OCI-LY1 (cell line): ENCODE measurements at regions not wholly inside any gene's neighbourhood (a gene's known extent, or its start where the extent isn't known, plus 50 kb on each side); places are given as distances from the start of the nearest gene placed in this dataset.

ENCODE experiments used
- H2AFZ ChIP-seq: fragments of 200-600 bp; sonication (generic), shearing (Covaris generic); 2 replicates; pipeline ENCODE4 v1.6.0; 2014; ENCODE audit warnings: antibody characterized with exemption, mild to moderate bottlenecking, low read length
- H3F3A ChIP-seq: fragments of 200-600 bp; sonication (generic), shearing (Covaris generic); 2 replicates; pipeline ENCODE4 v1.6.0; 2014; ENCODE audit warnings: mild to moderate bottlenecking, antibody characterized with exemption, low read length, moderate library complexity; ENCODE audit not compliant: insufficient read depth
- H3K27ac ChIP-seq: fragments of 200-600 bp; sonication (generic); 2 replicates; pipeline ENCODE4 v1.5.1; 2014; ENCODE audit warnings: low read length, mixed run types, mild to moderate bottlenecking, low read depth; ENCODE audit not compliant: poor library complexity, severe bottlenecking
- H3K27me3 ChIP-seq: fragments of 200-600 bp; sonication (generic); 2 replicates; pipeline ENCODE4 v1.6.0; 2014; ENCODE audit warnings: antibody characterized with exemption, mild to moderate bottlenecking, low read length, moderate library complexity; ENCODE audit not compliant: insufficient read depth
- H3K36me3 ChIP-seq: fragments of 200-600 bp; sonication (generic); 2 replicates; pipeline ENCODE4 v1.6.1; 2014; ENCODE audit warnings: mild to moderate bottlenecking, antibody characterized with exemption, low read length, moderate library complexity, mixed read lengths; ENCODE audit not compliant: insufficient read depth
- H3K4me1 ChIP-seq: fragments of 200-600 bp; sonication (generic); 2 replicates; pipeline ENCODE4 v1.5.1; 2014; ENCODE audit warnings: mild to moderate bottlenecking, low read length, moderate library complexity; ENCODE audit not compliant: insufficient read depth, severe bottlenecking
- H3K4me2 ChIP-seq: fragments of 200-600 bp; sonication (generic), shearing (Covaris generic); 2 replicates; pipeline ENCODE4 v1.6.1; 2014; ENCODE audit warnings: low read length
- H3K4me3 ChIP-seq: fragments of 200-600 bp; sonication (generic); 2 replicates; pipeline ENCODE4 v1.5.1; 2014; ENCODE audit warnings: low read length, low read depth, mild to moderate bottlenecking, mixed read lengths; ENCODE audit not compliant: poor library complexity, severe bottlenecking
- H3K79me2 ChIP-seq: fragments of 200-600 bp; shearing (Covaris generic); 2 replicates; pipeline ENCODE4 v1.6.1; 2016; ENCODE audit warnings: mixed run types, low read length, mixed read lengths; ENCODE audit not compliant: insufficient read depth
- H3K9ac ChIP-seq: fragments of 200-600 bp; sonication (generic), shearing (Covaris generic); 2 replicates; pipeline ENCODE4 v1.6.1; 2014; ENCODE audit warnings: mild to moderate bottlenecking, low read length, mixed read lengths
- H3K9me2 ChIP-seq: fragments of 200-600 bp; sonication (generic), shearing (Covaris generic); 2 replicates; pipeline ENCODE4 v1.6.1; 2014; ENCODE audit warnings: low read depth, mild to moderate bottlenecking, low read length, mixed read lengths
- H3K9me3 ChIP-seq: fragments of 200-600 bp; shearing (Covaris generic); 2 replicates; pipeline ENCODE4 v1.6.1; 2014; ENCODE audit warnings: low read length, mixed read lengths
- H4K20me1 ChIP-seq: fragments of 200-600 bp; sonication (generic), shearing (Covaris generic); 2 replicates; pipeline ENCODE4 v1.6.0; 2016; ENCODE audit warnings: mild to moderate bottlenecking, low read length; ENCODE audit not compliant: insufficient read depth
- CTCF ChIP-seq: fragments of 200-600 bp; sonication (generic), shearing (Covaris generic); IDR thresholded peaks from 2 replicates; pipeline ENCODE4 v1.5.1; 2017; ENCODE audit warnings: mild to moderate bottlenecking, antibody characterized with exemption, low read length, moderate library complexity, mixed read lengths
- EZH2 ChIP-seq: fragments of 200-600 bp; sonication (generic), shearing (Covaris generic); IDR thresholded peaks from 2 replicates; pipeline ENCODE4 v1.8.0; 2017; ENCODE audit warnings: borderline replicate concordance, mixed run types, mild to moderate bottlenecking, antibody characterized with exemption, low read length, moderate library complexity, mixed read lengths

DNA sequence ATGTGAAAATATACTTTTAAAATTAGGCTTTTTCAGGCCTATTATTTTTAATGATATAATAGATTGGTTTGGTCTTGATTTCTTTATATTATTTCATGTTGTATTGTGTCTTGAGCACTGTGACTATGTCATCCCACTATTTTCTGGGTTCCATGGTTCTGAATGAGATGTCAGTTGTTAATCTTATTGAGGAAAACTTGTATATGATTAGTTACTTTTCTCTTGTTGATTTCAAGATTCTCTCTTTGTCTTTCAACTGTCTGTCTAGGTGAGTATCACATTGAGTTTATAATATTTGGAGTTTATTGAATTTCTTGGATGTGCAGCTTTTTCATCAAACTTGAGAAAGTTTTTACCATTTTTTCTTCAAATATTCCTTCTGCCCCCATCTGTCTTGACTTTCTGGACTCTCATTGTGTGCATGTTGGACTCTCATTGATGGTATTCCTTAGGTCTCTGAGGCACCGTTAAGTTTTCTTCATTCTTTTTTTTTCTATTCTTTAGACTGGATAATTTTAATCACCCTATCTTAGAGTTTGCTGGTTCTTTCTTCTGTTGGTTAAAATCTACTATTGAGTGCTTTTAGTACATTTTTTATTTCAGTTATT, 175.8 kb downstream of the TMEM167A start:
- no peak overlapping the region for H3K9ac ChIP-seq

DNA sequence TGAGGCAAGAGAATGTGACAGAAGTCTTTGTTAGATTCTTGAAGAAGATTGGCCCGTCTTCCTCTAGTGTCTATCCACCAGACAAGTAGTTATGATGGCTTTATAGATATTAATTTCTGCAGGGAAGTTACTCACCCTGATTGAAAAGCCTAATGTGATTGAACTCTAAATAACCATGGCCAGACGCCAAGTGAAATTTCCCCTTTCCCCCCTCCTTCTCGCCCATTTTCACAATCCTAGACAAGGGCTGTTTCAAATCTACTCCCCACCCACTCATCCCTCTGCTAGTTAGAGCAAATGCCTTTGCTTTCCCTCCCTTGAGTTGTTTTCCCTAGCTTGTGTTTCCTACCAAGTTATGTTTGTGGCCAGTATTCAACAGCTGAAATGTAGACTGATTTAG, 182.5 kb downstream of the TMEM167A start:
- Histone ChIP-seq H3K4me3 (no peak overlapping the region), H3K9ac (no peak overlapping the region), H3K79me2 (no peaks in the 10 kb centered on the region), H3K9me2 (no peaks in the 10 kb centered on the region), H3K9me3 (no peaks in the 10 kb centered on the region), H3K27ac (no peak overlapping the region), H3K36me3 (no peaks in the 10 kb centered on the region), H3K4me2 (no peak overlapping the region), H3K4me1 (no peaks in the 10 kb centered on the region), H3F3A (no peaks in the 10 kb centered on the region), H4K20me1 (no peaks in the 10 kb centered on the region), H3K27me3 (no peaks in the 10 kb centered on the region), H2AFZ (no peak overlapping the region)
- TF ChIP-seq CTCF, result no peak
- TF ChIP-seq EZH2, result no peak

More for the DNA sequence above, 175.8 kb downstream of the TMEM167A start:
- H3F3A ChIP-seq, result no peaks in the 10 kb centered on the region
- no peak overlapping the region for H3K4me3 ChIP-seq
- TF ChIP-seq EZH2, result no peak
- no peak for TF ChIP-seq CTCF
- no peak overlapping the region for H3K27ac ChIP-seq
- no peak overlapping the region for H3K4me2 ChIP-seq
- H4K20me1 ChIP-seq, result no peaks in the 10 kb centered on the region
- no peak overlapping the region for H2AFZ ChIP-seq
- no peaks in the 10 kb centered on the region for H3K79me2 ChIP-seq
- no peaks in the 10 kb centered on the region for H3K27me3 ChIP-seq
- H3K9me3 ChIP-seq, result 0 out of 2 replicates have a peak, but pooled peaks cover 2% of the 10 kb centered on the region
- H3K36me3 ChIP-seq, result no peaks in the 10 kb centered on the region
- H3K4me1 ChIP-seq, result no peaks in the 10 kb centered on the region
- H3K9me2 ChIP-seq, result no peaks in the 10 kb centered on the region

DNA sequence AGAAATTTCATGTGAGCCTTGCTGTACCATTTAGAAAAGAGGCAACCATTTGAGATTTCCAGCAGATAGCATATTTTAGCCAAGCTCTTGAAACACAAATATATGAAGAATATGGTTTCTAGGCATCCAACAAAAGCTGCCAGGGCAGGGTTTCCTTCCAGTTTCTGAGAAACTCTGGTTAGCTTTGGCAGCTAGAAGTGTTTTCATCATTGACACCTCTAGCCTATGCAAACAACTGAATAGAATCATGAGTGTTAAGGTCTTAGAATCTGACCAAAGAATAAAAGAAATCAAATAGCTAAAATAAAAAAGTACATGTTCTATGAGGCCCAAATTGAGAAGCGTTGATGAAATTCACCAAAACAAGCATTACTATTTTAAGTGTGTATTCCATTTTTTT, 188.1 kb downstream of the TMEM167A start:
- Histone ChIP-seq H3K4me2 (no peak overlapping the region), H3K4me1 (no peaks in the 10 kb centered on the region), H3K9ac (no peak overlapping the region), H3K27ac (no peak overlapping the region), H2AFZ (no peak overlapping the region), H3F3A (no peaks in the 10 kb centered on the region), H3K79me2 (no peaks in the 10 kb centered on the region), H3K9me3 (no peaks in the 10 kb centered on the region), H3K27me3 (no peaks in the 10 kb centered on the region), H4K20me1 (no peaks in the 10 kb centered on the region), H3K4me3 (no peak overlapping the region), H3K36me3 (no peaks in the 10 kb centered on the region), H3K9me2 (no peaks in the 10 kb centered on the region)
- TF ChIP-seq EZH2 (no peak), CTCF (no peak)
